ENCODE measurements at regions not wholly inside any gene's neighbourhood (a gene's known extent, or its start where the extent isn't known, plus 50 kb on each side); places are given as distances from the start of the nearest gene placed in this dataset.
"Not testable (repeated sequence)": the region's sequence is repeated elsewhere in the genome, so short reads cannot be mapped to it uniquely, and the experiment has no call there.

DNA sequence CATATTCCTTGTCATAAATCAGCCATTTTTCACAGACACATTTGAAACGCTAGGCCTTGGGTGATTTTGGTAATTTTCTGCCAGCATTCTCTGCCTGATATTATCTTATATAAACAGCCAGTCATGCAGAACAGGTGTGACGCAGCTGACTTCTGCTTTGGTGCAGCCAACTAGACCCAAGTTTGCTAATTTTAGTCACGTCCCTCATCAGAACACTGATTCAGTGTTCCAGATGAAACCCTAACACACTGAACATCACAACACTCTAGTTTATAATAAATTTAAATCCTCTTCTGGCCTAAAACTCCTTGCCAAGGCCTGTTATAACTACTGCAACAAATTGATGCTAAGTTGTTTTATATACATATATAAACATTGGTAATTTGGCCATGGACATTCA is 386.1 kb downstream of the SEC23A start:
- DNase-seq (ENCODE audit: low read depth): no peak

- no peak for DNase-seq (ENCODE audit: low read depth)
Observed at GRCh38 chr14:38710881-38711280, 392.2 kb downstream of the SEC23A start.

GRCh38 chr14:38710196-38710595 is 392.8 kb downstream of the SEC23A start:
- no peak for DNase-seq (ENCODE audit: low read depth)

DNA sequence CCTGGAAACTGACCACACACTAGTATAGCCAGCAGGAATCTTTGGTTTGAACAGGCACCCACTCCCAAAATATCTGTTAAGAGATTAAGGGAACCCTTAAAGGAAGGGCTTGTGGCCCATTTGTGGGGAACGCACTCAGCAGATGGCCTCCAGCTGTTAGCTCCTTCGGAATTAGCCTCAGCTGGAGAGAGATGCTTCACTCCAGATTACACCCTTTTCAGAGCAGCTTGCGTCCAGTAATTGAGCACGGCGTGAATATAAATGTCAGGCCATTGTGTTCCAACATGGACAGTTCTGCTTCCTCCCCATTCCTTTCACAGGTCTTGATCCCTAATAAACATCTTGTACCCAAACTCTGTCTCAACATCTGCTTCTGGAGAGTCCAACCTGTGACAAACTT is 397.8 kb downstream of the SEC23A start:
- no peak for DNase-seq (ENCODE audit: low read depth)

DNA sequence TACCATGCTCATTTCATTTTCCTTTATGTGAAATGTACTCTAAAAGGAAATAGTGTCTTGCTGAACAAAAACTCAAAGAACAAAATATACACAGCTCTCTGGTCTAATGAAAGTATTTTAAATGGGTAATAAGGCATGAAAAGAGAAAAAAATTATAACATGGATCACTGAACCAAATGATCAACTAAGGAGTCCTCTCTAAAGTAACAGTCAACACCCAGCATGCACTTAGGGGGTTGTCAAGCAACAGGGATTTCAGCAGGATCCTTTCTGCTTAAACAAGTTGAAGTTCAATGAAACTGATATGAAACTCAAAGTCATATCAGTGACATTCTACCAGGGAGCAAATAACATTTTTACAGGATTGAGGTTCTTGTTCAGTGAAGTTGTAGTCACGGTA is 398.8 kb downstream of the SEC23A start:
- no peak for DNase-seq (ENCODE audit: low read depth)

- DNase-seq (ENCODE audit: low read depth): no peak
Observed at GRCh38 chr14:38696925-38697324, 406.1 kb downstream of the SEC23A start.

DNA sequence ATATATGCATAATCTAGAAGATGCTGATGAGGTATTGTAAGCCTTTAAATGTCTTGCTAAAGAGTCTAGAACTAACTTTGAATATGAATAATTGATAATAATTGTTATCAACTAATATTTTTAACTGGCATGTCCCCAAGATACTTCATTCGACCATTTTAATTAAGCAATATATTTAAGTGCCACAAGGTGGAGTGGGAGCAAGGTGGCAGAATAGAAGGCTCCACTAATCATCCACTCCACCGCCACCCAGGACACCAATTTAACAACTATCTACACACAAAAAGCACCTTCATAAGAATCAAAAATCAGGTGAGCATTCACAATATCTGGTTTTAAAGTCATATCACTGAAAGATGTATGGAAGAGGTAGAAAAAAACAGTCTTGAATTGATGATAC is 409.6 kb downstream of the SEC23A start:
- no peak for DNase-seq (ENCODE audit: low read depth)

GRCh38 chr14:38669027-38669426 is 413.1 kb upstream of the CLEC14A start:
- DNase-seq (ENCODE audit: low read depth): no peak

DNA sequence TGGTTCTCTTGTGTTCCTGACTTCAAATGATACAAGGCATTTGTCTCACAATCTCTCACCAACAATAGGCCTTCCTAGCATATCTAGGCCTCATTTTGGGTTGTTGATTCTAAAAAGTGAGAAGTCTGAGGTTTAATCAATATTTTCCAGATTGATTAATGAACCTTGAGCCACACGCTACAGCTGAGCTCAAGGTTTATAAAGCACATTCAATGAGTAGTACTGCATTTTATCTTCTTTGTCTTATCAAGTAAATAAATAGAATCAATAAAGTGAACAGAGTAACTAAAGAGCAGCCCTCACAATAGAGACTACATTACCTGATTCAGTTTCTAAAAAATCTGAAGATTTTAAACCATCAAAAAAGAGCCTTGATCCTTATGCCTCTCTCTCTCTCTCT is 407.5 kb upstream of the CLEC14A start:
- no peak for DNase-seq (ENCODE audit: low read depth)

GRCh38 chr14:38662781-38663180 is 406.9 kb upstream of the CLEC14A start:
- no peak for DNase-seq (ENCODE audit: low read depth)

DNA sequence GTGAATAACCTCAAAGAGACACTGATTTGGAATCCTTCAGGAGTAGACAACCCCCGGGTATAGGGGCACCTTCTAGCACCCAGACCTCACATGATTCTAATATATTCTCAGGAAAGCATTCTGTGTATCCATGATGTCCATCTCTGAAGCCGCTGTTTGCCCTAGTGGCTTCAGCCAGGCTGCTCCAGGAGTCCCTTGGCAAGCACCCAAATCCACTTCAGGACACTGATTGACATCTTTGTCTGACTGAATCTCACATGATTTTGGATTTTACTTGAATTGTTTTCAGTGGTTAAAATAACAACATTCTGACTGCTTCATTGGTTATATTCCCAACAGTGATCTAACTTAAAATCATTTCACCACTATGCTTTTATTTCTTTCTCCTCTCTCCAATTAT is 390.5 kb upstream of the CLEC14A start:
- no peak for DNase-seq (ENCODE audit: low read depth)

DNA sequence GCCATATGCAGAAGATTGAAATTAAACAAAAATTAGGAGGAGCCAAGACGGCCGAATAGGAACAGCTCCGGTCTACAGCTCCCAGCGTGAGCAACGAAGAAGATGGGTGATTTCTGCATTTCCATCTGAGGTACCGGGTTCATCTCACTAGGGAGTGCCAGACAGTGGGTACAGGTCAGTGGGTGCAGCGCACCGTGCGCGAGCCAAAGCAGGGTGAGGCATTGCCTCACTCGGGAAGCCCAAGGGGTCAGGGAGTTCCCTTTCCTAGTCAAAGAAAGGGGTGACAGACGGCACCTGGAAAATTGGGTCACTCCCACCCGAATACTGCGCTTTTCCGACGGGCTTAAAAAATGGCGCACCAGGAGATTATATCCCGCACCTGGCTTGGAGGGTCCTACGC is 379.0 kb upstream of the CLEC14A start:
- not testable (repeated sequence) for DNase-seq (ENCODE audit: low read depth)

DNA sequence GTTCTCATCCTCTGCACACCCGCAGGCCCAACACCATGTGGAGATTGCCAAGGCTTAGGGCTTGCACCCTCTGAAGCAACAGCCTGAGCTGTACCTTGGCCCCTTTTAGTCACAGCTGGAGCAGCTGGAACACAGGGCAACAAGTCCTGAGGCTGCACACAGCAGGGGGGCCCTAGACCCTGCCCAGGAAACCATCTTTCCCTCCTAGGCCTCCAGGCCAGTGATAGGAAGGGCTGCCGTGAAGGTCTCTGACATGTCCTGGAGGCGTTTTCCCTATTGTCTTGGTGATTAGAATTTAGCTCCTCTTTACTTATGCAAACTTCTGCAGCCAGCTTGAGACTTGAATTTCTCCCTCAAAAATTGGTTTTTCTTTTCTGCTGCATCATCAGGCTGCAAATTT is 373.5 kb upstream of the CLEC14A start:
- no peak for DNase-seq (ENCODE audit: low read depth)

DNA sequence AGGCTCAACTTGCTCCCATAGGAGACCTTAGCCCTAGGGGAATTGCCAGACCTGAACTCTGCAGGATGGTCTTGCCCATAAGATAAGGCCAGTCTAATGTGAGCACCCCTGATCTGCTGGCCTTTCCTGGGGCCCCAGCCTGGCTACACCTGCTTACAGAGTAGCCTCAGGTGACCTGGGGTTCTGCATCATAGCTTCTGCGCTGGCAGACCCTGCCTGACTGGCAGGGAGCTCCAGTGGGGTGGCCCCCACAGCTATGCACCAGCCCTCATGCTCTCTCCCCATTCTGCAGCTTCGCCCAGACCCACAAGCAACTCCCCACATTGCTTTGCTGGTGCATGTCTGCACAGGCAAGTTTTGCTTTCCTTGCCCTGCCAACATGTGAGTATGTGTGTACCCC is 371.3 kb upstream of the CLEC14A start:
- no peak for DNase-seq (ENCODE audit: low read depth)

DNA sequence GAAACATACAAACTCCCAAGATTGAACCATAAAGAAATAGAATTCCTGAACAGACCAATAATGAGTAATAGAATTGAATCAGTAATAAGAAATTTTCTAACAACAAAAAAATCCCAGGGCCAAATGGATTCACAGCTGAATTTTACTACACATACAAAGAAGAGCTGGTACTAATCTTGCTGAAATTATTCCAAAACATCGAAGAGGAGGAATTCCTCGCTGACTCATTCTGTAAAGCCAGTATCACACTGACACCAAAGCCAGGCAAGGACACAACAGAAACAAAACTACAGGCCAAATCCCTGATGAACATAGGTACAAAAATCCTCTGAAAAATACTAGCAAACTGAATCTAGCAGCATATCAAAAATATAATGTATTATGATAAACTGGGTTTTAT is 367.8 kb upstream of the CLEC14A start:
- DNase-seq (ENCODE audit: low read depth): no peak

- DNase-seq (ENCODE audit: low read depth): no peak
Observed at GRCh38 chr14:38618514-38618913, 362.6 kb upstream of the CLEC14A start.

- DNase-seq (ENCODE audit: low read depth): peak; percentile 9
Observed at GRCh38 chr14:38616959-38617358, 361.1 kb upstream of the CLEC14A start.

DNA sequence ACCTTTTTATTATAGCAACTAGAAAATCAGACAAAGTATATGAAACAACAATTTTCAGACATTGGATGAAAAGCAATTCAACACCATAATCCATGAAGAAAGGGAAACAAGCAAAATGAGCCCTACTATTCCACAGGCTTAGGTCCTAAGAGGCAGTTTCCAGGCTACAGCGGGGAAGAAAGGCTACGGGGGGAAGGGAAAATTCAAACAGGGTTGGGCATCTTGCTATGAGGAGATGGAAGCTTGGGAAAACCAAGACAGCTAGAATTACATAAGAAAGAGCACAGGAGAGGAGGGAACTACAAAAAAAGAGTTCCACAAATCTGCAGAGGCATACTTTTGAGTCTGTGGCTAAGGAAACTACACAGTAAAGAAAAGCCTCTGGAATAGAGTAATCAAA is 356.0 kb upstream of the CLEC14A start:
- DNase-seq (ENCODE audit: low read depth): no peak

DNA sequence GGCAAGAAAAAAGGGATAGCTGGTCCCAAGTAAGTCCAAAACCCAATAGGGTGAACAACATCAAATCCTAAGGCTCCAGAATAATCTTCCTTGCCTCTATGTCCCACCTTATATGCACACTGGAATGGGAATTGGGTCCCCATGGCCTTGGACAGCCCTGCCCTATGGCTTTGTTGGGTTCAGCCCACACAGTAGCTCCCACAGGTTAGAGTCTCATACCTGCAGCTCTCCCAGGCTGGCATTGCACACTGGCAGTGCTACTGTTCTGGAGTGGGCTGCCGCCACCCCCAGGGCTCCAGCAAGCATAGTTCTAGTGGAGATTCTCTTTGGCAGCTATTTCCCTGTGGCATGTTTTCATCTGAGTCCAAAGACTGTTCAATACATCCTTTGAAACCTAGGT is 352.4 kb upstream of the CLEC14A start:
- no peak for DNase-seq (ENCODE audit: low read depth)

DNA sequence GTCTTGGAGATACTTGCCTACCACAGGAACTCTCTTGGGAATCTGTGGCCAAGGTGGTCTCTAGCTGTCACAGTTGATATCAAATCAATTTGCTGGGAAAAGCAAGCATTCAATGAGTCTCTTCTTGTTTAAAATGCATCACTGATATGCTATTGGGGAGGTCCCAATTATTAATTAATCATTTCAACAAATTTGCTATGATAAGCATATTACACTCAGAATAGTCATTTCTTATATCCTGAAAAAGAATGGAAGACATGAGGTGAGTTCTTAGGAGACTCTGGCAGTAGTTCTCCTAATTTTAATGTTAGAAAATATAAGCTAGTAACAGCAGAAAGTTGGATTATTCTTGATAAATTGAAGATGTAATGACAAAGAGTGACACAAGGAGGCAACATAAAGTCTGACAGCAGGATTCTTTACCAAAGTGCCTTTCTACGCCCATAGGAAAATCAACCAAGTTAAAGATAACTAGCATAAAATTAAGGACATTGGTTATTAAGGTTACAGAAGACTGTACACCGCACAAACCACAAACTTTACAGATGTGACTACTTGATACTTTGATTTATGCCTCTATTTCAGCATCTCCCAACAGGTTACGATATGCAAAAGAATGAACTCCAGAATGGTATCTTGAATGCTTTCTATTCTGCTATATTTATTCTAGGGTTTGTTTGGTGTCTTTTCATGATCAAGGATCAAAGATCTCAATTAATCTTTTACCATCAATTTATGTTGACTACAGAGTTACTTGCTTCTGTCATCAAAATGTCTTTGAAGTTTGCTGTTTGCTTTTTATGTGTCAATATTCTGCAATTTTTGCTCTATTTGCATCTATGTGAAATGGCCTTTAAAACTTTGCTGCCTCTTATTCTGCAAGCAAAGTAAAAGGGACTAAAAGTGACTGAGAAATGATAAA is 349.6 kb upstream of the CLEC14A start:
- no peak for DNase-seq (ENCODE audit: low read depth)

GRCh38 chr14:38600572-38600971 is 344.7 kb upstream of the CLEC14A start:
- DNase-seq (ENCODE audit: low read depth): not testable (repeated sequence)

DNA sequence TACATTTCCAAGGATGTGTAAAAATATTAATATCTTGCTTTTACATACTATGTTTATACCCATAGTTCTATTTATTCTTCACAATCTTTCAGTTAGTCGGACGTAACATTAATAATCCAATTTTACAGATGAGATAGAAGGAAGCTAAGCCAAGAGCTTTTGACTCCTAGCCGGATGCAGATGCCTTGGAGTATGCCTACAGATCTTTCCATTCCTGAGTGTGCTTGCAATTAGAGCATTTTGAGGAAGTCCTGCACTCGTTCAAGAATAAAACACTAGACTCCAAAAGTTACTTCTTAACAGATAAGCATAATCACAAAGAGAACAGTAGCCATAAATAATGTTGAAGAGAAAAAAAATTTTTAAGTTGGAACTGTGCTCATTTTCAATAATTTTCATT is 337.6 kb upstream of the CLEC14A start:
- no peak for DNase-seq (ENCODE audit: low read depth)

- DNase-seq (ENCODE audit: low read depth): no peak
Observed at GRCh38 chr14:38592764-38593442, 337.0 kb upstream of the CLEC14A start.
